ENCODE measurements at regions not wholly inside any gene's neighbourhood (a gene's known extent, or its start where the extent isn't known, plus 50 kb on each side); places are given as distances from the start of the nearest gene placed in this dataset.

DNA sequence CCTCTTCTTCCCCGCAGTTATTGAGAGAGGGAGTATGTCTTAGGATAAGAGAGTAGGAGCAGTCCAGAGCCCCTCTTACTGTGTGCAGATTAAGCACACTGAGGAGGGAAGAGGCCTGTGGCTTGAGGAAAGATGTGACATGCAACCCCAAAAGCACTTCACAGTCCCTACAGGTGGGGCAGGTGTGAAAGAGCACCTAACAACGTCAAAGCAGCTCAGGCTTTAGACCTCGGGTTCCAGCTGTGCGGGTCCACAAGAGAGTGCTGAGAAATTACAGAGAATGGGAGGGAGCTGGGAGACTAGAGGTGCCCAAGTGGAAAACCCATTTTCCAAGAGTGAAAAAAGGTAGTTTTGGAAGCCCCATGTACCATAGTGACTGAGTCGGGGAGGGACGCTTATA is 127.6 kb downstream of the SLC25A47 start:
- no peak overlapping the region for H3K9ac ChIP-seq
- H3K4me1 ChIP-seq: peaks cover 8% of the 10 kb centered on the region
- H4K20me1 ChIP-seq: no peaks in the 10 kb centered on the region
- TF ChIP-seq Cebpa-rat (IDR thresholded peaks at IDR 0.05): no peak
- no peaks in the 10 kb centered on the region for H3K36me3 ChIP-seq
- no peaks in the 10 kb centered on the region for H3K9me3 ChIP-seq
- H3K4me2 ChIP-seq: no peak overlapping the region
- no peak overlapping the region for H3K27ac ChIP-seq
- no peaks in the 10 kb centered on the region for H3K27me3 ChIP-seq
- no peak overlapping the region for H3K4me3 ChIP-seq

DNA sequence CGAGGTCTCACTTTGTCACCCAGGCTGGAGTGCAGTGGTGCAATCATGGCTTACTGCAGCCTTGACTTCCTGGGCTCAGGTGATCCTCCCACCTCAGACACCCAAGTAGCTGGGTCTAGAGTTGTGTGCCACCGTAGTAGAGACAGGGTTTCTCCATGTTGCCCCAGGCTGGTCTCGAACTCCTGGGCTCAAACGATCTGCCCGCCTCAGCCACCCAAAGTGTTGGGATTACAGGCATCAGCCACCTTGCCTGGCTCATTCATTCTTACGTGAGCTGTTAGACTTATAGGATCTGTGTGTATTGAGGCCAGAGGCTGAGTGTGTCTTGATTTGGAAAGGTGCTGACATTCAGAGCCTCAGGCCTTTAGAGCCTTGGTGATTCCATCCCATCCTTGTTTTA is 128.1 kb downstream of the SLC25A47 start:
- no peaks in the 10 kb centered on the region for H3K9me3 ChIP-seq
- H4K20me1 ChIP-seq: no peaks in the 10 kb centered on the region
- TF ChIP-seq Cebpa-rat (IDR thresholded peaks at IDR 0.05): no peak
- no peak overlapping the region for H3K27ac ChIP-seq
- H3K9ac ChIP-seq: no peak overlapping the region
- no peak overlapping the region for H3K4me2 ChIP-seq
- H3K4me3 ChIP-seq: no peak overlapping the region
- no peaks in the 10 kb centered on the region for H3K36me3 ChIP-seq
- H3K27me3 ChIP-seq: no peaks in the 10 kb centered on the region
- H3K4me1 ChIP-seq: peaks cover 8% of the 10 kb centered on the region

DNA sequence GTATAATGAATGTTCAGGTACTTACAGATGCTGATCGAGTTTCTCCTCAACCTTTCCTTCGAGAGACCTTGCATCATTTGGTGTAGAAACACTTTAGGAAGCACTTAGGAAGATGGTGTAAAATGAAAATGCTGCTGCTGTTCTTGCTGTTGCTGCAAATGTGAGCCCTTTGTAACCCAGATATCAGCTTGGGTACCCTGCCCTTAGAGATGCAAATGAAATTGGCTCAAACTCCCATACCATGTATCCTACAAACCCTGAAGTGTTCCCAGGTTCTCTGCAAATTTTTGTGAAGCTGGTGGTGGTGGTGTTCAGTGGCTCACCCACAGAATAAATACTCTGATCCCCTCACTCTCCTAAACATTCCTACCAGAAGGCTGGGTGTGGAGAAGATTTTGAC is 130.8 kb downstream of the SLC25A47 start:
- Histone ChIP-seq H3K9ac (no peak overlapping the region), H3K27ac (no peak overlapping the region), H3K4me2 (no peak overlapping the region), H3K27me3 (no peaks in the 10 kb centered on the region), H3K36me3 (no peaks in the 10 kb centered on the region), H3K4me1 (no peaks in the 10 kb centered on the region), H3K9me3 (no peaks in the 10 kb centered on the region), H4K20me1 (no peaks in the 10 kb centered on the region), H3K4me3 (no peak overlapping the region)
- no peak for TF ChIP-seq Cebpa-rat (IDR thresholded peaks at IDR 0.05)

DNA sequence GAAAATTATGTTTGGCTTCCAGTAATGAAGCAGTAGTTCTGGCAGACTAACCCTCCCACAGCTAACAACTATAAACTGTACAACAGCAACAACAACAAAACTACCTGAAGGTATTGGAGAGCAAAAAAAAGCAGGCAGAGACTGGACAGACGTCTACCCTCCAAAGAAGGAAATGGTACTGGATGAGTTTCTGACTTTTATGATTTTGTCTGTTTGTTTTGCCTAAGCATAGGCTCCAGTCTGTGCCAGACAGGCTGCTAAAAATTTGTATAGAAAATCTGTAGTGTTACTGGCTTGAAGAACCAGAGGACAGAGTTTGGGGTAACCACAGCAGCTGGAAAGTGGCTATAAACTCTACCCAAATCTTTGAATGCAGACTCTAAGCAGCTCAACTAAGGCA is 131.3 kb downstream of the SLC25A47 start:
- Histone ChIP-seq H3K36me3 (no peaks in the 10 kb centered on the region), H3K9me3 (no peaks in the 10 kb centered on the region), H3K4me1 (no peaks in the 10 kb centered on the region), H3K27me3 (no peaks in the 10 kb centered on the region), H3K27ac (no peak overlapping the region), H4K20me1 (no peaks in the 10 kb centered on the region), H3K4me2 (no peak overlapping the region), H3K4me3 (no peak overlapping the region), H3K9ac (no peak overlapping the region)
- no peak for TF ChIP-seq Cebpa-rat (IDR thresholded peaks at IDR 0.05)

DNA sequence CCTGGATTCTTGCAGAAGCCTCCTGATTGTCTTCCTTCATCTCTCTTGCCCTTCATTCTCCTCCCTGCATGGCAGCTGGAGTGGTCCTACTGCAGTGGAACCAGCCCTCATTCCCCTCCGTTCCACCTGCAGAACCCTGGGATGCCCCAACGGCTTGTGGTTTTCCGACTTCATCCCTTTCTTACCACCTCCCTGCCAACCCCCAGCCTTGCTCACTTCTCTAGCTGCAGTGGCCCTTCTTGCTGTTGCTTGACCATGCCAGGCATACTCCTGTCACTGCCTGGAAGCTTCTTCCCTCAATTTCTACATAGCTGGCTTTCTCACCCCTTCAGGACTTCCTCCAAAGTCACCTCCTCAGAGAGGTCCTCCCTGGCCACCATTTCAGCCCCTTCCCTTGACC is 123.3 kb downstream of the BEGAIN start:
- H4K20me1 ChIP-seq: no peaks in the 10 kb centered on the region
- H3K4me2 ChIP-seq: no peak overlapping the region
- TF ChIP-seq Cebpa-rat (IDR thresholded peaks at IDR 0.05): no peak
- no peaks in the 10 kb centered on the region for H3K9me3 ChIP-seq
- H3K9ac ChIP-seq: no peak overlapping the region
- H3K4me3 ChIP-seq: no peak overlapping the region
- H3K27ac ChIP-seq: no peak overlapping the region
- H3K4me1 ChIP-seq: no peaks in the 10 kb centered on the region
- H3K27me3 ChIP-seq: no peaks in the 10 kb centered on the region
- no peaks in the 10 kb centered on the region for H3K36me3 ChIP-seq

DNA sequence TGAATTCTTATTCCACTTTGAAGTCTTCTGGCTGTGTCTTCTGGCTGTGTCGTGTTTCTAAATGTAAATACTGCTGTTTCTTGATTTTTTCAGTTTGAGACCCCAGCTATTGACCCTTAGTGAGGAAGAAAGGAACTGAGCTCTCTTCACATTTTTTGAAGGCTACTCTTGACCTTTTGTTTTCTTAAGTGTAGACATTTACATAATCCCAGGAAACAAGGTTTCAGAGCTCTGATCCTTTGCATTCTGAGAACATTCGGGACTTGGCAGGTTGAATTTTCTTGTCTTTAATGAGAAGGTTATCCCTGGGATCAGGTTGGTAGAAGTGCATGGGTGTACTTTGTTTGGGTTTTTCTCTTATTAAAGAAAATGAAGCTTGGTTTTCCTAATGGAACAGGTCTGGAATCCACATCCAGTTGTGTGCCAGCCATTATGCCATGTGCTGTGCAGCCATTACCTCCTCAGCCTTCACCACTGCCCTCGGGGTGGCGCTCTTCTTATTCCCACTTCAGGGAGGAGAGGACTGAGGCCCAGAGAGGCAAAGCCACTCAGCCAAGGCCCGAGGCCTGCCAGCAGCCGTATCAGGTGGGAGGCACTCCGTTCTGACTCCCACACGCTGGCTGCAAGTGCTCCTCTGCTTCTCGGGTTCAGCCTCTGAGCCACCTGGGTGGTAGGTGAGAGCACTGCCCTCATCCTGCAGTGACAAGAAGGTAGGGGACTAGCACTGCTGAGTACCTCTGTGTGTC is 120.9 kb downstream of the BEGAIN start:
- H3K4me3 ChIP-seq: no peak overlapping the region
- H3K9me3 ChIP-seq: no peaks in the 10 kb centered on the region
- H3K27ac ChIP-seq: no peak overlapping the region
- H3K4me2 ChIP-seq: no peak overlapping the region
- H3K9ac ChIP-seq: no peak overlapping the region
- no peaks in the 10 kb centered on the region for H3K27me3 ChIP-seq
- H3K36me3 ChIP-seq: no peaks in the 10 kb centered on the region
- peaks cover 8% of the 10 kb centered on the region; the same call in 1 of the 2 replicates for H3K4me1 ChIP-seq
- TF ChIP-seq Cebpa-rat (IDR thresholded peaks at IDR 0.05): no peak
- no peaks in the 10 kb centered on the region for H4K20me1 ChIP-seq

DNA sequence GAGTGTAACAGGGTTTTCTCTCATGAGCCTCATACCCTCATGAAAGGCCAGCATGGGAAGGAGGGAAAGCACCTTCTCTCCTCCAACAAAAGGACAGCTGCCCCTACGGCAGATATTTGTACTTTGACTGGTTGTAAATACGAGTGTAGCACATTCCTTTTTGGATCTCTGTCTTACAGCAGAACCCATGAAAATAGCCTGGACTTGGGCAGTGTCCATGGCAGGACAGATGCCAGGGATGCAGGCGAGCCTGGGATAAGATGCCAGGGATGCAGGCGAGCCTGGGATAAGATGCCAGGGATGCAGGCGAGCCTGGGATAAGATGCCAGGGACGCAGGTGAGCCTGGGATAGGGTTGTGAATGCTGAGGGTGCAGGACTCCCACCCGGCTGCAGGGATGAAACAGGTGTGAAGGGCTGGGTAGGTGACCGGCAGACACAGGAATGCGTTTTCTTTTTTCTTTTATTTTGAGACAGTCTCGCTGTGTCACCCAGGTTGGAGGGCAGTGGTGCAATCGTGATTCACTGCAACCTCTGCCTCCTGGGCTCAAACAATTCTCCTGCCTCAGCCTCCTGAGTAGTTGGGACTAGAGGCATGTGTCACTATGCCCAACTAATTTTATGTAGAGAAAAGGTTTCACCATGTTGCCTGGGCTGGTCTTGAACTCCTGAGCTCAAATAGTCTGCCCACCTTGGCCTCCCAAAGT is 120.0 kb downstream of the BEGAIN start:
- TF ChIP-seq Cebpa-rat (IDR thresholded peaks at IDR 0.05): no peak
- no peaks in the 10 kb centered on the region for H3K27me3 ChIP-seq
- H3K4me1 ChIP-seq: peaks cover 17% of the 10 kb centered on the region
- H3K36me3 ChIP-seq: no peaks in the 10 kb centered on the region
- H3K27ac ChIP-seq: no peak overlapping the region
- no peak overlapping the region for H3K4me3 ChIP-seq
- H3K9me3 ChIP-seq: no peaks in the 10 kb centered on the region
- H3K4me2 ChIP-seq: no peak overlapping the region
- no peaks in the 10 kb centered on the region for H4K20me1 ChIP-seq
- H3K9ac ChIP-seq: no peak overlapping the region

DNA sequence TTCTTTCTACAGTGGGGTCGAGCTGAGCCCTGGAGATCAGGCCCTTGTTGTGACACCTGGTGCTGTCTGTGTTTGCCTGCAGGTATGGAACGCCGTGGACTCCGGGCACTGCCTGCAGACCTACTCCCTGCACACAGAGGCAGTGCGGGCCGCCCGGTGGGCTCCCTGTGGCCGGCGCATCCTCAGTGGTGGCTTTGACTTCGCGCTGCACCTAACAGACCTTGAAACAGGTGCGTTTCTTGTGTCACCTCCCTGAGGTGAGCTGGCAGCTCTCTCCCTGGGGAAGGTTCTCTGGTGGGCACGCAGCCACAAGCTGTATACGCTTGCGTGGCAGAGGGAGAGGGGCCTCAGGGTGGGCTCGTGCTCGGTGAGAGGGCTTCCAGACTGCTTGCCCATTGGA is 119.3 kb downstream of the BEGAIN start:
- Histone ChIP-seq H4K20me1 (no peaks in the 10 kb centered on the region), H3K27ac (no peak overlapping the region), H3K4me1 (peaks cover 24% of the 10 kb centered on the region), H3K36me3 (no peaks in the 10 kb centered on the region), H3K9me3 (no peaks in the 10 kb centered on the region), H3K4me3 (no peak overlapping the region), H3K9ac (no peak overlapping the region), H3K27me3 (no peaks in the 10 kb centered on the region), H3K4me2 (no peak overlapping the region)
- no peak for TF ChIP-seq Cebpa-rat (IDR thresholded peaks at IDR 0.05)

DNA sequence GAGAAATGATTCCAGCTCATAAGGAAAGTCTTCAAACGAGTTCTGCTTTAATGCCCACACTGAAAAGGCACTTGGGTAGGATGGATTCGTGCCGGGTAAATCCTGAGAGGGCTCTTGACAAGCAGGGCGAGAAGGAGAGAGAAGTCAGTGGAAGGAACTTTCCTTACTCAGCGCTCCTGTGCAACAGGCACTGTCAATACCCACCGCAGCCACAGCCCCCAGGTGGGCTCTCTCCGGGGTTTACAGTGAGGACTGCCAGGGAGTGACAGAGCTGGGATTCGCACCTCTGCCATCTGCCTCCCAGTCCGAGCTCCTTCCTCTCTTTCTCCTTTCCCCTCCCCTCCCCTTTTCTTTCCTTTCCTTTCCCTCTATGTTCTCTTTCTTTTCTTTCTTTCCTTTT is 118.7 kb downstream of the BEGAIN start:
- Histone ChIP-seq H3K4me3 (no peak overlapping the region), H3K9me3 (no peaks in the 10 kb centered on the region)
- no peak for TF ChIP-seq Cebpa-rat (IDR thresholded peaks at IDR 0.05)

DNA sequence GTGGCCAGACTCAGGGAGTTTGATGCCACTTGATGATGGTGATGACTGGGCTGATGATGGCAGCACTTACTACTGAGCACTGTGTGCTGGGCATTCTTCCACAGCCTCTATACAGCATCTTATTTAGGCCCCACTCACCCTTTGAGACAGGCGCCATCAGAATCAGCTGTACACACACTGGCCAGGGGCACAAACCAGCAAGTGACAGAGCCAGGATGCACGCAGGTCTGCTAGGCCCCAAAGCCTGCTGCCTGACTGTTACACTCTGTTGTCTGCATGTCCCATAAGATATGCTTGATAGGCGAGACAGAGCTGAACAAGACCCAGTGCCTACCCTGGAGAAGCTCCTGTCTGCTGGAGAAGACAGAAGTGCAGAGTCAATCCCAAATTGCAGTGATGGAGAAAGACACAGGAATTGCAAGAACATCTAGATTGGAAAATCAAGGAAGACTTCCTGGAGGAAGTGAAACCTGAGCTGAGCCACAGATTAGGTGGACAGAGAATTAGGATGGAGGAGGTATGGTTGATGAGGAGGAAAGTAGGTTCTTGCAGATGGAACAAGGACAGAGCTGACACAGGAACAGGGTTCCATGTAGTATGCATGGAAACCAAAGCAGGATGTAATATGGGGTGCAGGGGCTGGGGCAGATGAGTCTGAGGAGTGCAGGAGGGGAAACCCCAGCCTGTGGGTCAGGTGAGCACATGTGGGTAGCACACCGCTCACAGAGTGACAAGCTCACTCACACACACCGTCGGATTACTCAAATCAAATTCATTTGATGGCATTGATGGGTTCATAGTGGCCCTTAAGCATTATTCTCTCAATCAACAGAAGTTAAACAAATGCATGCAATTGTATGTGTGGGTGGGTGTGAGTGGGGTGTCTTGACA is 117.3 kb downstream of the BEGAIN start:
- H3K4me2 ChIP-seq: no peak overlapping the region
- H3K36me3 ChIP-seq: no peaks in the 10 kb centered on the region
- H3K9me3 ChIP-seq: no peaks in the 10 kb centered on the region
- H3K4me3 ChIP-seq: no peak overlapping the region
- H3K9ac ChIP-seq: no peak overlapping the region
- peaks cover 24% of the 10 kb centered on the region for H3K4me1 ChIP-seq
- H3K27ac ChIP-seq: no peak overlapping the region
- no peaks in the 10 kb centered on the region for H4K20me1 ChIP-seq
- no peak for TF ChIP-seq Cebpa-rat (IDR thresholded peaks at IDR 0.05)
- H3K27me3 ChIP-seq: no peaks in the 10 kb centered on the region

More for the DNA sequence above, 118.7 kb downstream of the BEGAIN start:
- Histone ChIP-seq H4K20me1 (no peaks in the 10 kb centered on the region), H3K36me3 (no peaks in the 10 kb centered on the region), H3K27ac (no peak overlapping the region), H3K4me2 (no peak overlapping the region), H3K27me3 (no peaks in the 10 kb centered on the region), H3K9ac (no peak overlapping the region), H3K4me1 (peaks cover 24% of the 10 kb centered on the region)

All from BLaER1 (cell line).